Pancreas (tissue), 10 donors: ENCODE measurements at regions not wholly inside any gene's neighbourhood (a gene's known extent, or its start where the extent isn't known, plus 50 kb on each side); places are given as distances from the start of the nearest gene placed in this dataset.

Experiments used
- ATAC-seq, 4 donors: fragments of 200-7000 bp; cut with Tn5 transposase; one replicate each; pipeline versions ENCODE4 v1.8.0 to v1.9.1; 2020; ENCODE audit warnings: mild to moderate bottlenecking in 4 of 4, moderate library complexity in 4 of 4
- DNase-seq, 6 donors: peaks; one replicate each; pipeline ENCODE4 v3.0.0-alpha.2; 2020
- FAIRE-seq: peaks from 2 replicates; lab custom pipeline; 2012; peaks lifted over from hg19 to GRCh38; lab: Jason Lieb, UNC
- H3K27ac ChIP-seq, 4 donors: fragments of 200-600 bp; sonication (generic); 1 replicate in 3 of 4; 2 replicates in 1 of 4; pipeline versions ENCODE4 v1.5.0 to v1.8.0; 2020
- H3K27me3 ChIP-seq, 4 donors: fragments of 200-600 bp; one replicate each; pipeline ENCODE4 v1.8.0; 2021
- H3K36me3 ChIP-seq, 3 donors: fragments of 200-600 bp; sonication (generic) in 1 of 3; one replicate each; pipeline versions ENCODE4 v1.5.0 to v1.8.0; 2020 to 2021
- H3K4me1 ChIP-seq, 3 donors: fragments of 200-600 bp; one replicate each; pipeline ENCODE4 v1.8.0; 2021
- H3K4me3 ChIP-seq, 4 donors: fragments of 200-600 bp; sonication (generic) in 2 of 4; one replicate each; pipeline versions ENCODE4 v1.5.0 to v1.8.0; 2020 to 2021
- H3K9me3 ChIP-seq, 4 donors: fragments of 200-600 bp; one replicate each; pipeline ENCODE4 v1.8.0; 2021
- CTCF ChIP-seq, 4 donors: fragments of 200-600 bp; sonication (generic) in 3 of 4; IDR thresholded peaks; one replicate each; pipeline versions ENCODE4 v1.5.0 to v1.8.0; 2021; ENCODE audit warnings: antibody characterized with exemption in 4 of 4
- WGBS, 2 donors: extraction: QIAGEN DNeasy Blood & Tissue Kit; methylation state at CpG; one replicate each; pipeline ENCODE4 v1.1.7; 2013; 5-methylcytosine and 5-hydroxymethylcytosine counted together
- intact Hi-C, 3 donors: fragments of 100-400 bp; cut with DNase I; formaldehyde crosslinking; loops; one replicate each; pipeline versions ENCODE4 v1.11.1 to v1.14.2; 2022
- donor health status: healthy with polysubstance abuse.
- donor health status: DM: no; HTN: no; CAD: no; lungs with moderate emphysema.
- donor health status: DM: no; HTN: no; CAD: no.
- donor health status: control.
- donor health status: control.
- donor health status: Bipolar disorder and iron deficiency.
- donor health status: DM: yes; HTN: yes; CAD: no.
- donor health status: DM: no; HTN: no; CAD: no.
- donor health status: DM: no; HTN: no; CAD: no.
- donor health status: DM: yes; HTN: yes; CAD: no.

DNA sequence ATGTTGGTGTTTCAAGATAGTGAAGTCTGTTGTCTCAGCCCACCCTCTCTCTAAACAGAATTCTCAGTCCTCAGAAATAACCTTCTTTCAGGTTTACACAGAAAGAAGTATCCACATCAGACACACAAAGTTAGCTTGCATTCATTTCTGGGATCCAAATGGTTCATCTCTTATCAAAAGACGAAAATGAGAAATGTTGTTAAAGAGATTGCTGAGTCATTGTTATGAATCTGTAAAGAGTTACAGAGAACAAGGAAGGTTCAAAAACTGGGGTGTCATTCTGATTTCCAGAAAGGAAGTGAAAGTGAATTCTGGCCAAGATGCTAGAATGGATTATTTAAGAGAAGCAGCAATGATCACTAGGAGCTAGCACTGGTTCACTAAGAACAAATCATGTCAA lies 90.5 kb upstream of the ATXN1 start:
- TF ChIP-seq CTCF (IDR thresholded peaks at IDR 0.05) = no peak
- peak in 1 of 4 donors; percentile 32 for ATAC-seq
- WGBS, 2 donors = 20 to 25% methylated on average over 1 of the region's 1 CpG
- no peak overlapping the region for H3K27ac ChIP-seq
- FAIRE-seq = no peak
- H3K4me3 ChIP-seq = no peak overlapping the region
- no peaks in the 10 kb centered on the region for H3K36me3 ChIP-seq
- H3K27me3 ChIP-seq = no peaks in the 10 kb centered on the region
- intact Hi-C loops = no loop called here
- no peaks in the 10 kb centered on the region for H3K9me3 ChIP-seq
- no peak for DNase-seq
- peaks cover 0 to 3% (median 0%) of the 10 kb centered on the region in 3 donors for H3K4me1 ChIP-seq

- H3K4me1 ChIP-seq = peaks cover 0 to 3% (median 0%) of the 10 kb centered on the region in 3 donors
- intact Hi-C loops = no loop called here
- no peak overlapping the region for H3K27ac ChIP-seq
- no peak for DNase-seq
- H3K36me3 ChIP-seq = no peaks in the 10 kb centered on the region
- no peak overlapping the region for H3K4me3 ChIP-seq
- no peaks in the 10 kb centered on the region for H3K27me3 ChIP-seq
- no peak for ATAC-seq
- no peak for FAIRE-seq
- H3K9me3 ChIP-seq = no peaks in the 10 kb centered on the region
- whole genome bisulfite sequencing, 2 donors = 79 to 92% methylated on average over 3 of the region's 3 CpGs
- no peak for TF ChIP-seq CTCF (IDR thresholded peaks at IDR 0.05)
These were observed 89.8 kb upstream of the ATXN1 start for GRCh38 chr6:16851044-16851540.

DNA sequence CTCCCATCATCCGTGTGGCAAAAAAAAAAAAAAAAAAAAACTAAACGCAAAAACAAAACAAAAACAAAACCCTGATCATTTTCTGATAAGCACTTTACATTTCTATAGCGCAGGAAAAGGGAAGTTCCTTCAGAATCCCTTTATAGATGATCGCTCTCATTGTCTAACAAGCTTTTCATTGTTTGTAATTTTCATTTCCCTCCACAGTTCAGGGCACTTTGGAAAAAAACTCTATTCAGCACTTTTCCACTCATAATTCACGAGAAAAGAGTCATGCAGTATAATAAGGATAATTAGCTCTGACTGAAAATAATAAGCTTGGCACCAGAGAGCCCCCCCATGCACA lies 89.4 kb upstream of the ATXN1 start:
- Histone ChIP-seq H3K4me1 (peaks cover 0 to 3% (median 0%) of the 10 kb centered on the region in 3 donors), H3K4me3 (no peak overlapping the region), H3K27me3 (no peaks in the 10 kb centered on the region), H3K36me3 (no peaks in the 10 kb centered on the region), H3K27ac (no peak overlapping the region), H3K9me3 (no peaks in the 10 kb centered on the region)
- ATAC-seq (no peak), DNase-seq (no peak), FAIRE-seq (no peak)
- 64 to 66% methylated on average over 5 of the region's 5 CpGs for WGBS, 2 donors
- TF ChIP-seq CTCF (IDR thresholded peaks at IDR 0.05) = no peak
- intact Hi-C loops = no loop called here

DNA sequence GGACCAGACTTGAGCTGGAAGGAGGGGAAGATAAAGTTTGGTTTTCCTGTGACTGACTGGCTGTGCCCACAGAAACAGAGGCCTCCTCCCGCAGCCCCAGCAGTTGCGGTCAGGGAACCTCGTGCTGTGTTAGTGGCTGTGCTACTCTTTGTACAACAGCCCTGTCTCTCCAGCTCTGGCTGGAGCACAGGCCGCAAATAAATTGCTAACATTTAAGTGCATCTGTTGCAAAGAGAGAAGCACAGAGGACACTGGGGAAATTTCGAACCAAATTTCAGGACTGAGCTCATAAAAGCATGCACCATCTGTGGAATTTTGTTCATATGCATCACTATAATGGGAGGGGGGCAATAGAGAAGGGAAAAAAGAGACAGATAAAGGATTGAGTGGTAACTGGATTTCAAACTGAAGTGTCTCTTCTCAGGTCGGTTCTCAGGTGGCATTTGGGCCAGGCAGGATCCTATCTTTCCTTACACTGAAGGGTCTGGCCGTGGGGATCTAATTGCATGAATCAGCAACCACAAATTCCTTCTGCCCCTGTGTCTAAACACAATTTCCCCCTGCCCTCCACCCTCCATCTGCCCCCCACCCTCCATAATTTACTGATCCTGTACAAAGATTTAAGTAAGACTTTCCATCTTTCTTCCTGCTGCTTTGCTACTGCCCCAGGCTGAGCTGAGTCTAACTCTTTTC lies 88.9 kb upstream of the ATXN1 start:
- Histone ChIP-seq H3K36me3 (no peaks in the 10 kb centered on the region), H3K4me1 (peaks cover 0 to 3% (median 0%) of the 10 kb centered on the region in 3 donors), H3K9me3 (no peaks in the 10 kb centered on the region), H3K27me3 (no peaks in the 10 kb centered on the region), H3K4me3 (no peak overlapping the region), H3K27ac (no peak overlapping the region)
- DNase-seq = no peak
- 71 to 84% methylated on average over 7 of the region's 7 CpGs for WGBS, 2 donors
- TF ChIP-seq CTCF (IDR thresholded peaks at IDR 0.05) = no peak
- ATAC-seq = peak in 1 of 4 donors; percentile 32
- FAIRE-seq = no peak
- intact Hi-C loops = no loop called here

GRCh38 chr6:16849280-16849987 lies 88.2 kb upstream of the ATXN1 start:
- TF ChIP-seq CTCF (IDR thresholded peaks at IDR 0.05) = no peak
- H3K4me3 ChIP-seq = no peak overlapping the region
- FAIRE-seq = no peak
- 55% methylated on average over 11 of the region's 11 CpGs for WGBS, 2 donors
- no peak for DNase-seq
- H3K9me3 ChIP-seq = no peaks in the 10 kb centered on the region
- intact Hi-C loops = no loop called here
- H3K36me3 ChIP-seq = no peaks in the 10 kb centered on the region
- H3K27ac ChIP-seq = no peak overlapping the region
- no peaks in the 10 kb centered on the region for H3K27me3 ChIP-seq
- ATAC-seq = peak in 2 of 4 donors; percentile 40 to 55
- H3K4me1 ChIP-seq = peaks cover 0 to 3% (median 0%) of the 10 kb centered on the region in 3 donors
